ENCODE measurements at regions not wholly inside any gene's neighbourhood (a gene's known extent, or its start where the extent isn't known, plus 50 kb on each side); places are given as distances from the start of the nearest gene placed in this dataset.
A peak's percentile ranks its signal among the peaks of the same experiment; 100 is the strongest.
"Not testable (repeated sequence)": the region's sequence is repeated elsewhere in the genome, so short reads cannot be mapped to it uniquely, and the experiment has no call there.

DNA sequence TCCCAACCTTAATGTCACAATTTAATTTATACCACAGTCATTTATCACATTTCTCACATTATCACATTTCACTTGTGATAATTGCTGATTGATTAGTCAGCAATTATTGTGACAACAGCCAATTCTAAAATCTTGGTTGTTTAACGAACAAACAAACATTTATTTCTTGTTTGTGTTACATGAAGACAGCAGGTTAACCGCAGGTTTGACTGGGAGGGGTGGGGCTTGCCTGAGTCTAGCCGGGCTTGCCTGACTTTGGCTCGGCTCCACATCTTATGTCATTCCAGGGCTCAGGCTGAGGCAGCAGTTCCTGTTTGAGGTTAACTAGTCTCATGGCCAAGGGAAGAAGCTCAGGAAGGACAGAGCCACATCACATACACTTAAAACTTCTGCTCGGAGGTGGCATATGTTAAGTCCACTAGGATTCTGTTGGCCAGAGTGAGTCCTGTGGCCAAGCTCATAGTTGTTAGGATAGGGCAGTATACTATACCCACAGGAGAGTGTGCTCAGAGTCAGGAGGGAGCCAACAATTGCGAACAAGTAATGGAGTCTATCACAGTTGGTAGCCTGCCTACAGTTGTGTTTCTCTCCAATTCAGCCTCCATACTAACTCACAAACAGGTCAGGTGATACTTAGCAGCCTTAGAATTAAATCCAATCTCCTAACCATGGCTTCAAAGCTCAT is 90.0 kb upstream of the IFNGR1 start:
- DNase-seq: no peak

DNA sequence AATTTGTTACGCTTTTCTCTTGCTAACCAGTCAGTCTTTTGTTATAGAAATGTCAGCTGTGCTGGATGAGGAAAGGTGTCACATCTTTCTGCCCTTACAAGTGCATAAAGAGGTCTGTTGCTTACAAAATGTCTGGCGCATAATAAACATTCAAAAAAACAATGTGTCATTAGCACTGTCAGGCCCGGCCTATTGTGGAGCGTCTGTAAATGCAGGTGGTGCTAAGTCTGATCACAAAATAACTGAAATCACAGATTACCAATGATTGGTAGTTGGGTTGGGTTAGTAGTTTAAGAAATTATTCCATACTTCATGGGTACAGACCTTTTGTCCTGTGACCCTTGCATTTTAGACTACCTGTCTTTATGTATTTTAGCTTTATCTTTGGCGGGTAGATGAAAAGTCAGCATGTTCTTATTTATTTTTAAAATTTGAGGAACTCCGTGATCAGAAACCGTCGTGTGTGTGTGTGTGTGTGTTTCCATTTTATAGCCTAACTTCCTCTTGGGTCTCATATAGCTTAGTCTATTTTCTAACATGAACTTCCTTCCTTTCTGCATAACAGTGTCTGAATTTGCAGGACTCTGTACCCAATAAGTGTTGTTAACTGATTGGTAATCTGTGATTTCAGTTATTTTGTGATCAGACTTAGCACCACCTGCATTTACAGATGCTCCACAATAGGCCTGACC is 88.1 kb upstream of the IFNGR1 start:
- DNase-seq: no peak

DNA sequence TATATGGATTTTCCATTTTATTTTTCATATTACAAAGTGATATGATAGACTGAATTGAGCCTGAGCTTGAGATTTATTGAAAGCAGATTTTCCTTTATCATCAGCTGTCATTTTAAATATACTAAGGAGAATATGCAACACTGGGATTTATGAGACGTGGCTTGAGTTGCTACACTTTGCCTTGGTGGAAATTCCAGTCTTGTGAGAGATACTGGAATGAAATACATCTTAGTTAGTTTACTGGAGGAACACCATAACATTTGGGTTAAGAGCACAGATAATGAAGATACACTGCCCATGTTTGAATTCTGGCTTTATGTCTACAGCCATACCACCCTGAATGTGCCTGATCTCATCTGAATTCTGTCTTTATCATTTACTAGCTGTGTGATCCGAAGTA is 86.5 kb upstream of the IFNGR1 start:
- DNase-seq: no peak

- no peak for DNase-seq
Observed at GRCh38 chr6:137304020-137304780, 85.0 kb upstream of the IFNGR1 start.

DNA sequence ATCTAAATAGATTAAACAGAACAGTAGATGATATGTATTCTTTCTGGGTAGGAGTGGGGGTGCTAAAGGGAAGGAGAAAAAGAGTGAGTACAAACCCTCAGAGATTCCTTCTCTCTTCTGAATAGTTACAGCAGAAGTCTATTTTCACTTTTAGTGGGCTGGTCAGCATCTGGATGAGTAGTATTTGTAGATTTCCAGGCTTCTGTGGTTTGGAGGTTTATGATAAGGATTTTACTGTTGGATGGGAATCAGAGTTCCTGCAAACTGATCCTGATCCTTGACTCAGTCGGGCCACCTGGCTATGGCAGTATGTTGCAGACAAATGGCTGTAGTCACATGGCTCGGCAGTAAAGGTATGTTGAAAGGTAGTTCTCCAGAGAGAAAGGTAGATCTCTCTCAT is 84.3 kb upstream of the IFNGR1 start:
- no peak for DNase-seq

DNA sequence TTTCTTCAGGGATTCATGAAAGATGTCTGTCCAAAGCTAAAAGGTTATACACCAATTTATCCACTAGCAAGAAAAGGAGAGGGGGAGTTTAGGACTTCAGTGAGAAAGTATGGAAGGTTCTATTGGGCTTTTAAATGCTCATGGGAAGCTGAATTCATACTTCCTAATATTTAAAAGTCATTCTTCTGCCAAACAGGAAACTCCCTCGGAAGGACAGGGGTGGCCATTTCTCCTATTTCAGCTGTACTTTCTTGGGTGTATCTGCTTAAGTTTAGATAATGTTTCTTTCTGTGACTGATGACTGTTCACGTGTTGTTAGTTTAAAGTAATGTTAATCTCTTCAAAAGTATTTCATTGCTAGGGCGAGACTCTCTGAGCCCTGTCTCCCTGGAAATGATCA is 80.5 kb upstream of the IFNGR1 start:
- no peak for DNase-seq

GRCh38 chr6:137297887-137298286 is 78.7 kb upstream of the IFNGR1 start:
- no peak for DNase-seq

DNA sequence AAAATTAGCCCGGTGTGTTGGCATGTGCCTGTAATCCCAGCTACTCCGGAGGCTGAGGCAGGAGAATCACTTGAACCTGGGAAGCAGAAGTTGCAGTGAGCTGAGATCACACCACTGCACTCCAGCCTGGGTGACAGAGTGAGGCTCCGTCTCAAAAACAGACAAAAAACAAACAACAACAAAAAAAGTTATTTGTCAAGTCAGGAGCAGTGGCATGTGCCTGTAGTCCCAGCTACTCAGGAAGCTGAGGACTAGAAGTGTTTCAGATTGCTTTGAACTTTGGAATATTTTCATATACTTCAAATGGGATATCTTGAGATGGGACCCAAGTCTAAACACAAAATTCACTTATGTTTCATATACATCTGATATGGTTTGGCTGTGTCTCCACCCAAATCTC is 73.1 kb upstream of the IFNGR1 start:
- DNase-seq: not testable (repeated sequence)

GRCh38 chr6:137291441-137291840 is 72.3 kb upstream of the IFNGR1 start:
- no peak for DNase-seq

DNA sequence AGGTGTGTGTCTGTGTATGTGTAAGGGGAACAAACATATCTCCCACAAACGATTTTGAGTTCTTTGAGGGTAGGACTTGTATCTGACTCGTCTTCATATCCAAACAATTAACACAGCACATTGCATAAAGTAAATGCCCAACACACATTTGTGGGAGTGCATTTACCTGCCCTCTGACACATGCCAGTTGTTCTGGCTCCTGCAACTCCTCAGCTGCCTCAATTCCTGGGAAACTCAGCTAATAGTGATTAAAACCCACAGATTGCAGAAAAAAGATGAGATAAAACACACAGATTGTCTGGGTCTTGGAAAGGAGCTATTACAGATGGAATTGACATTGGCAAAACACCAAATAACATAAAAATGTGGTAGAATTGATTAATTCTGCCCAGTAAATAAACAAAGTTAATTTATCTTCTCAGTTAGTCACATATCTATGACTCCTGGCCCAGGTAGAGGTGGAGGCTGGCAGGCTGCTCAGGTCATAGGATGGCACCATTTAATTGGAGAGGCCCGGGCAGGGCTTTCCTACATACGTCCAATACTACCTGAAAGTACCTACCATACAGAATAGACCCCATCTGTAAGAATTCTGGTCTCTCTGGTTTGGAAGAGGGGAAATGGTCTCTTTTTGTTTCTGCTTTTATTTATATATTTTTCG is 71.5 kb upstream of the IFNGR1 start:
- DNase-seq: no peak

- no peak for DNase-seq
Observed at GRCh38 chr6:137286916-137287315, 67.7 kb upstream of the IFNGR1 start.

DNA sequence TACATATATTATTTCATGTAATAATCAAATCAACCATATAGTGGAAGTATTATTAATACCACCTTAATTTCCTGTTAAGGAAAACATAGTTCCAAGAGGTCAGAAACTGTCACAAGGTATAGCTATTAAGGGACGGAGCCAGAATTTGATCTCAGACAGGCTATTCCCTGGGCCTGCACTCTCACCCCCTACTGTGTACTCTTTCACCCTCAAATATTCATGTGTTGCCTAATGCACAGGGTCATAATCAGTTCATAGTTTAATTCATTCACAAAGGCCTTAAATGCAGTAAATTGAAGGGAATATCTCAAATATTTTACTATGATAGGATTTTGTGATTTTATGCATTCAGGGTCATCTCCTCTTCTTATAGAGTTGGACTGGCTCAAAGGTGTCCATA is 67.2 kb upstream of the IFNGR1 start:
- no peak for DNase-seq

GRCh38 chr6:137284811-137285110 is 65.6 kb upstream of the IFNGR1 start:
- no peak for DNase-seq

DNA sequence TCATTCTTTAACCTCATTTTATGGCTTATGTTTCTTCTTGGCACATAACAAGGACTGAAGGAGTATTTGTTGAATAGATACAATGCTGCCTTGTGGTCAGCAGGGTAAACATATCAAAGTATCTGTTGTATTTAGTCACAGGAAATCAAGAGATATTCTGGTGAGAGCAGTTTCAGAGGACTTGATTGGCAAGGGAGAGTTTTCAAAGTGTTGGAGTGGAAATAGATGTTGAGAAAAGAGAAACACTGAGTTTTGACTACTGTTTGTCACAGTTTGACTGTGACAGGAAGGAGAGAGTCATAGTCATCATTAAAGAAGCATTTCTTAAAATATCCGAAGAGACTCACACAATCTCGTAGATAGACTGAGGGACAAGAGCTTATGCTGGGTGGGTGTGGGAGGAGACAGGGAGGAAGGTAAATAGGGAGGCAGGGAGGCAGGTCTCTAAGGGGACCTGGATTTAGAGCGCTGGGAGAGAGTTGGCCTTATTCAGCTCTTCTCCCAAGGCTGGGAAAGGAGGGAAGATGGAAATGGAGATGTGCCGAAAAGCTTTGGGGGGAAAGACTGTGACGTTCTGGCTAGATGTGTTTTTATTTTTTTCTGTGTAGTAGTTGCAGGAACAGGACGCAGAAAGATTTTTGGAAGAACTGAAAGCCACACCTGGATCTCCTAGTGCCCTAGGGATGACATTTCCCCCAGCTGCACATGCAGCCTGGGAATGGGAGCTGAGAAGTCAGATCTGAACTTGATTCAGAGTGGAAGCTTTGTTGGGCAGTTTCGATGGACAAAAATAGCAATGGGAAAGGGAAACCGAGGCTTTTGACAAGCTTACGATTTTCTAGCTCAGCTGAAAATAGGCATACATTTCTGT is 65.0 kb upstream of the IFNGR1 start:
- DNase-seq: no peak

DNA sequence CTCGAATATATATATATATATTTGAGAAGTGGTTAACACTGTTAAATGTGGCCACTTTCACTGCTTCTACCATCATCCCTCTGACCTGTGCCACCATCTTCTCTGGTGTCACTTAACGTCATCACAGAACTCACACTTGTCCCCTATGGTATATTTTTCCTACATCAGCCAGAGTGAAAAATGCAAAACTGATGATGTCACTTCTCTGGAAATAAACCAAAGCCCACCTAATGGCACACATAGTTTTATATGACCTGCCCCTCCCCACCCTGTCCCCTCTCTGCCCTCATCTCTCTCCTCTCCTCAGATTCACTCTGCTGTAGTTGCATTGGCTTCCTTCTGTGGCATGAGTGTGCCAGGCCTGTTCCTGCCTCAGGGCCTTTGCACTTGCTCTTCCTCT is 63.9 kb upstream of the IFNGR1 start:
- DNase-seq: no peak

- no peak for DNase-seq
Observed at GRCh38 chr6:137282254-137282653, 63.1 kb upstream of the IFNGR1 start.

- DNase-seq: not testable (repeated sequence)
Observed at GRCh38 chr6:137279279-137279678, 60.1 kb upstream of the IFNGR1 start.

DNA sequence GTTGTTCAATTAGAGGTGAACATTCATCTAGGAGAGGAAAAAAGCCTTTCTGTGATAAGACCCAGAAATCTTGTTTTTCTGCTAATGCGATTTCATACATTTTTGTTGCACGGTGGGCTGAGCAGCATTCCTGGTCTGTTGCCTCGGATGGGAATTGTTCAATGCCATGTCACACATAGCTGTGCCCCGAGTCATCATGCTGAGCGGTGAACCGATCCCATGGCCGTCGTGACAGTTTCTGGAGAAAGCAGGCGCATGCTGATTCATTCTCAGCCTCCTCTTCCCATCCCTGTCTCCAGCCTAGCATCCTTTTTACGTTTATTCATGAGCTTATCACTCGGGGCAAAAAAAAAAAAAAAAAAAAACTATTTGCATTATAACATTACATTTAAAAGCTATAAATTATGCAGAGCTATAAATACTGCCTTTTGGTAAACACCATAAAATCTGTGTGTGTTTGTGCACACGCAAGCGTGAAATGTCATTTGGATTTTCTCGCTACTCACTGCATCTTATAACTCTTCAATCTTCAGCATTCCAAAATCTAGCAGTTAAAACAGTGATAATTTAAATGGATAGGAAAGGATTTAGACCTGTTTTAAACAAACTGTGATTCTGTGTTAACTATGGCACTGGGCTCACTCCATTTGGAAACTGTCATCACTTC is 58.9 kb upstream of the IFNGR1 start:
- DNase-seq: no peak

- no peak for DNase-seq
Observed at GRCh38 chr6:137272403-137272802, 53.2 kb upstream of the IFNGR1 start.

DNA sequence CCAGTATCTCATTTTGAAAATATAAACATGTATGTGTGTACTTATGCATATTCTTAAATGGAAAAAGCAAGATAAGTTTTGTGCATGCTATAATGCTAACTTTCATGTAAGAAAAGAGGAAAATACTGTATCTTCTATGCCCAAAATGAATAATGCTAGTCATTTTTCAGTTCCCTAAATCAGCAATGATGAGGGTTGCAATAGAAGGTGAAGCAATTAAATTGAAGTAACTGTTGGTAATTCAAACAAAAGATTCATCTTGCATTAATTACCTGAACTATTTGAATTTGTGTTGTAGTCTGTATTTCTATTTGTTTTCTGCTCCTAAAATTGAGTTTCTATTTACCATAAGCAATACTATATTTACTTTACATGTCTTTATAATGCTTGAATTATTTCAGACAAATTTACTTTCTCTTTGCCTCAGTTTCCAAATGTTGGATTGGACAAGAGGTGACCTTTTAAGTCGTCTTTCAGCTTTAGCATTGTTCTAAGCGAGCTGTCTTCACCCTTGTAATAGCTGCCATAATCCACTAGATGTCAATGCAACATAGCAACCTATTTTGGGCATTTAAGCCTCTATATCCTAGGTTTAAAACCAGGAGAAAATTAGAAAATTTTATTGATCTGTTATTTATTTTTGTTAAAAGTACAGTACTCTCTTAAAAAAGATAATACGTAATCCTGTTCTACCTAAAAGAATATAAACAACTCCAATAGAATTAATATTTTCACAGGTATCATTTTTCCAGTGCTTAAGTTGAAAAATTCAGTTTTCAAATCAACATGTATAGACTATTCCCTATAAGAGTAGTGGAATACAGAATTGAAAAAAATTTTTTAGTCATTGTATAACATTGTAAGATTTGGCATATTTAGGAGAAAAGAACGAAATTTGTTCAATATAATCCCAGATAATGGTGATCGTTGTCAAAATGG is 52.3 kb upstream of the IFNGR1 start:
- DNase-seq: peak; percentile 33

Measured in left kidney (tissue), 1 donor.